ENCODE measurements at regions not wholly inside any gene's neighbourhood (a gene's known extent, or its start where the extent isn't known, plus 50 kb on each side); places are given as distances from the start of the nearest gene placed in this dataset.

- TF ChIP-seq CTCF (conservative IDR thresholded peaks at IDR 0.05; ENCODE audit: low read depth, low read length), result no peak
- TF ChIP-seq EZH2 (IDR thresholded peaks at IDR 0.05; ENCODE audit: borderline replicate concordance, low read depth, low read length, poor library complexity, severe bottlenecking), result no peak
These were observed 170.0 kb downstream of the FCRL5 start for GRCh38 chr1:157382351-157382750.
